ENCODE measurements at regions not wholly inside any gene's neighbourhood (a gene's known extent, or its start where the extent isn't known, plus 50 kb on each side); places are given as distances from the start of the nearest gene placed in this dataset.

DNA sequence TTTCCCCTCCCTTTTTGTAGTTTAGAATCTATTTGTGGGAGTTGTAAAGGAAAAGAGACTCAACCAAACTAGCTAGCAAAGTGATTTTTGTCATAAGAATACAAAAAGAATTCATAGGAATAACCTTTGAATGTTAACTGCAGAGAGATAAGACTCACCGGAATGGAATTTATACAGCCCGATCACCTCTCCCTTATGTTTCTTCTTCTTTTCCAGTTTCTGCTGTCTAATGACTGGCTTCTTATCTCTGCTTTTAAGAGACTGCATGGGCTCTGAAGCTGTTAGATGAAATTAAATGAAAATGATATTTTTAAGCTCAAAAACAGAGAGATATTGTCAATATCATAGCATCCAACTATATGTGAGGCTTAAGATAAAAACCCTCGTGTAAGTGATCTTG is 1095.9 kb downstream of the REEP3 start:
- TF ChIP-seq TCF7L2 (IDR thresholded peaks at IDR 0.05; ENCODE audit: borderline replicate concordance, low read depth, low read length), result no peak
- TF ChIP-seq ZNF404 (tag by site-specific recombination; IDR thresholded peaks at IDR 0.05), result no peak
- TF ChIP-seq, protein P1, sequence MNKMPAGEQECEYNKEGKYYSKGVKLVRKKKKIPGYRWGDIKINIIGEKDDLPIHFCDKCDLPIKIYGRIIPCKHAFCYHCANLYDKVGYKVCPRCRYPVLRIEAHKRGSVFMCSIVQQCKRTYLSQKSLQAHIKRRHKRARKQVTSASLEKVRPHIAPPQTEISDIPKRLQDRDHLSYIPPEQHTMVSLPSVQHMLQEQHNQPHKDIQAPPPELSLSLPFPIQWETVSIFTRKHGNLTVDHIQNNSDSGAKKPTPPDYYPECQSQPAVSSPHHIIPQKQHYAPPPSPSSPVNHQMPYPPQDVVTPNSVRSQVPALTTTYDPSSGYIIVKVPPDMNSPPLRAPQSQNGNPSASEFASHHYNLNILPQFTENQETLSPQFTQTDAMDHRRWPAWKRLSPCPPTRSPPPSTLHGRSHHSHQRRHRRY (tag by site-specific recombination; IDR thresholded peaks at IDR 0.05), result no peak
- TF ChIP-seq ZBTB8A (tag by site-specific recombination; IDR thresholded peaks at IDR 0.05), result no peak
- no peak for TF ChIP-seq IKZF3 (tag by site-specific recombination; IDR thresholded peaks at IDR 0.05)
- TF ChIP-seq, protein P2, sequence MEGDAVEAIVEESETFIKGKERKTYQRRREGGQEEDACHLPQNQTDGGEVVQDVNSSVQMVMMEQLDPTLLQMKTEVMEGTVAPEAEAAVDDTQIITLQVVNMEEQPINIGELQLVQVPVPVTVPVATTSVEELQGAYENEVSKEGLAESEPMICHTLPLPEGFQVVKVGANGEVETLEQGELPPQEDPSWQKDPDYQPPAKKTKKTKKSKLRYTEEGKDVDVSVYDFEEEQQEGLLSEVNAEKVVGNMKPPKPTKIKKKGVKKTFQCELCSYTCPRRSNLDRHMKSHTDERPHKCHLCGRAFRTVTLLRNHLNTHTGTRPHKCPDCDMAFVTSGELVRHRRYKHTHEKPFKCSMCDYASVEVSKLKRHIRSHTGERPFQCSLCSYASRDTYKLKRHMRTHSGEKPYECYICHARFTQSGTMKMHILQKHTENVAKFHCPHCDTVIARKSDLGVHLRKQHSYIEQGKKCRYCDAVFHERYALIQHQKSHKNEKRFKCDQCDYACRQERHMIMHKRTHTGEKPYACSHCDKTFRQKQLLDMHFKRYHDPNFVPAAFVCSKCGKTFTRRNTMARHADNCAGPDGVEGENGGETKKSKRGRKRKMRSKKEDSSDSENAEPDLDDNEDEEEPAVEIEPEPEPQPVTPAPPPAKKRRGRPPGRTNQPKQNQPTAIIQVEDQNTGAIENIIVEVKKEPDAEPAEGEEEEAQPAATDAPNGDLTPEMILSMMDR (tag by site-specific recombination; IDR thresholded peaks at IDR 0.05), result no peak
- no peak for TF ChIP-seq KLF9 (tag by site-specific recombination; IDR thresholded peaks at IDR 0.05; ENCODE audit: low read depth)
- no peak for TF ChIP-seq ZNF561 (tag by site-specific recombination; IDR thresholded peaks at IDR 0.05; ENCODE audit: borderline replicate concordance)
